Fibroblast of skin of left biceps (primary cell): ENCODE measurements at regions not wholly inside any gene's neighbourhood (a gene's known extent, or its start where the extent isn't known, plus 50 kb on each side); places are given as distances from the start of the nearest gene placed in this dataset.

Experiments
- DNase-seq, 2 experiments: peaks; one replicate each; pipeline ENCODE4 v3.0.0-alpha.2; 2013; ENCODE audit warnings: low read depth in 2 of 2

DNA sequence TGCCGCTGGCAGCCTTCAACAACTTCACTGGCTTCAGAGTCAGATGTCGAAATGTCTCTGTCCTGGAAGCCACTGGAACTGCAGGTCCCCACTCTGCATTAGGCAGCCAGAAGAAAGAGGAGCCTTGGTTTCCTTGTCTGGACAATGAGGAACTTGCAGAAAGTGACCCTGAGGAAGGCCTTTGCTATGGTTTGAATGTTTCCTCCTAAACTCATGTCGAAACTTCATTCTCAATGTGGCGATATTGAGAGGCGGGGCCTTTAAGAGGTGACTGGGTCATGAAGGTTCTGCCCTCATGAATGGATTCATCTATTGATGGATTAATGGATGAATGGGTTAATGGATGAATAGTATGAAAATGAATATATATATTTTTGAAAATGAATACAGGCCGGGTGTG lies 61.6 kb upstream of the GPR26 start:
- DNase-seq: no peak

DNA sequence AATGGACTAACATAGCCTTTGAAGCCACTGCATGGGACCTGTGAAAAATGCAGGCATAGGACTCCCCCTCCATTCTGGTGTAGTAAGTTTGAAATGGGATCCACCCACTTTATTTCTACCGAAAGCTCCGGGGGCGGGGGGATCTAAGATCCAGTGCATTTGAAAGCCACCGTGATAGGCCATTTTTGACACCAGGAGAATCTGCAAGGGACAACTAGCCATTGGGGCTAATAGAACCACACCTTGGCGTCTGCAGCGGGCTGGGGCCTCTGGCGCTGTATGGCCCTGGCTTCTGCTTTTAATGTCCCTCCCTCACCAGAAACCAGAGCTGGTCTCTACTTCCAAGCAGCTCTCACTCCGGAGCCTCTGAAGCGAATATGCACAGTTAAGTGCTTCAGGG lies 60.1 kb upstream of the GPR26 start:
- no peak for DNase-seq

DNA sequence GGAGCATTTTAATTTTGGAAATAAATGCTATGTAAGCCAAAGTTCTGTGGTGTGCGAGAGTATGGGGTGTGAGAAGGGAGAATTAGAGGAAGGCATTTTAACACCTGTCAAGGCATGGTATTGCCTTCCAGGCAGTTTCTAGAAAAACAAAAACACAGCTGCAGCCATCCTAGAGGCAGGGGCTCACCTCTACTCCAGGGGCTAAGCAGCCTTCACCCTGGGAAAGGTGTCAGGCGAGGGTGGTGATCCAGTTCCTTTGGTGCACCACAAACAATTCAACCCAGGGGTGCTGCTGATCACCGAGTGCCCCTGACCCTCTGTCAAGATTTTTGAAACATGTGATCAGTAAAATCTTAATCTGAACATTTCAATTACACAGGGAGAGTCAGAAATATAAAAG lies 59.2 kb upstream of the GPR26 start:
- no peak for DNase-seq

DNA sequence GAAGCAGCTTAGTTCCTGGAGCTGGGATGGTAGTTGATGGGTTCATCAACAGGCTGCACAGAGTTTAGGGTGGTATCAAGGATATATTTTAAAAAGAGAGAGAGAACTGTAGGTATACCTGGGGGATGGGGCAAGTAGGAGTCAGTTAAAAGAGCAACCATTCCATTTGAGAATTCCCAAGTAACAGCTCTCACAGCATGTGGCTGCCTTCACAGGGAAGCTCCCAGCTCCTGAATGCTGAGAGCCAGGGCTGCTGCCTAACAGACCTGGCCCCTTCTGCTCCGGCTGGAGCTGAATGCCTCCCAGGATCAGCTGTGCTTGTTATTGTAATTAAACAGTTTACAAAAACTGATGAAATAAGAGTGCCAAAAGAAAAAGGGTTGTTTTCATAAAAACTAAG lies 58.8 kb upstream of the GPR26 start:
- no peak for DNase-seq

DNA sequence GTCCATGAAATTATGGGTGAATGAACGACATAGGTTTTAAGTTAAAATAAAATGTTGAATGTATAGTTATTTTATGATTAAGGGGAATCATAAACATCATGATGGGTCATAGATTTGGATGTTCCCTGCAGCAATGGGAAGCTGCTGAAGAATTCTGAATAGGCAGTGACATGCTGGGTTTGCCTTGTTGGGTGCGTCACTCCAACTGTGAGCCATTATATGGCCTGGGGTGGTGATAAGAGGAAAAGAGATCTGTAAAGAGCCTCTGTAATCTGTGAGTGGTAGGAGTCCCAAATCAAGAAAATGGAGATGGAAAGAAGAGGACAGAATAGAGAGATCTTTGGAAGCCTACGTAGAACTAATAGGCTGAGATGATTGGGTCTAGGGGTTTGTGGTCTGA lies 58.1 kb upstream of the GPR26 start:
- no peak for DNase-seq

DNA sequence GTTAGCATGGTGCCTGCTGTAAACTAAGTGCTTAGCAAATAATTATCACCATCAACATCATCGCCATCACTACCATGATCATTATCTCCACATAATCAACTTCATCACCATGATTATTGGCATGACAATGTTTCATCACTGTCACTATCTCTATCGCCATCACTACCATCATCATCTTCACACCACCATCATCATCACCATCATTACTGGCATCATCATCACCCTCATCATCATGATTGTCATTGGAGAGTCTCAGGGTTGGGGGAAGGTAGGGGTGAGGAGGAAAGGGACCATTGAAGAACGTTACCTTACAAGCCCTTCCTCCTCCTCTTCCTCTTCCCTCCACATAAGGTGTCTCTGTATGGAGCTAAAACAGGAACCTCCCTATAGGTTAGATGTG lies 54.9 kb upstream of the GPR26 start:
- no peak for DNase-seq

DNA sequence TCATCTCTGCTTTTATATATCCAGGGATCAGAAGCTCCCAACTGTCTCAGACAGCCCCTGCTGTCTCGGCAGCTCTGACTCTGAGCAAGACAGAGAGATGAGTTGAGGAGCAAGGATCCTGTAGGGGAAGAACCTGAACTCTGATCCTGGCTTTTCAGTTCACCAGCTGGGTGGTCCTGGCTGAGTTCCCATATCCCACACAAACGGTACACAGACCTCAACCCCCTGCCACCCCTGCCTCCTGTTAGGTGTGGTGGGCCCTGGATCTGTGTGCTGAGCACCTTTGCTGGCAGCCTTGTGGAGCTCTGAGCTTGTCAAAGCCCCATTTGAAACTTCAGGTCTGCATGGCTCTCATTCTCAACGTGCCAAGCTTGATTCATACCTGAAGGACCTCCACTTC lies 54.3 kb upstream of the GPR26 start:
- no peak for DNase-seq

DNA sequence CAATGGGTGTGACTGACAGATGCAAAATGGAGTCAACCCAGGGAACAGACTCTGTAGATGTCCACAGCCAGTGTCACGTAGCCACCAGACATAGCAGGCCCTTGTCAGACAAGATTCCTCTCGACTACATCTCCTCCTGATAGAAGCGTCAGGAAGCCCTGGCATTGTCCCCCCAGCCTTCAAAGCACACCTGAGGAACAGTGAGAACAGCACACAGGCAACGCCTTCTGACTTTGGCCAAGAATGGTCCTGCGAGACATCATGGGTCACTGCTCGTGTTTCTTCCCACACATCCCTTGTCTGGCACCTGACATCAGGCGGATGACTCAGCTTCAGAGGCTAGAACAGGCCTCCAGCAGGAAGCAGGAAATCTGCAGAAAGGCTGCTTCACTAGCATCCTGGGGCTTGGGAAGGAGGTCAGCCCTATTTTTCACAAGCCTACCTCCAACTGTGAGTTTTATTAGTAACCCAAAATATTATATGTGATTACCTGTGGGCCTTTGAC lies 52.8 kb upstream of the GPR26 start:
- no peak for DNase-seq

DNA sequence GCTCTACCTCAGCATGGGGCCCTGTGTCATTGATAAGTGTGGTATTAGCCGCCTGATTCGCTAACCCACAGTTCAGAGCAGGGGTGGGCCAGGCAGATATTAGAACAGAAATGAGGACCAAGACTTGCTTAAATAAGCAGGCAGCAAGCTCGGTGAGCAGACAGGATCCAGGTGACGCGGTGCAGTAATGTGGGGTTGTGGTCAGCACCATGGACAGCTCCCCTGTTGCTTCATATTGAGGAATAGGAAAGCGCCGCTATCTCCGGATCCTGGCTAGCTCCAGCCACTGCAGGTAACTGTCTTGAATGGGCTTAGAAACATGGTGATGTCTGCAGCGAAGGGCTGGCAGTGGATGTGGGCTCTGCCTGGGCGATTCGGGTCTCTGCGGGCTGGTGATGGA lies 51.3 kb upstream of the GPR26 start:
- DNase-seq: peak in 1 of 2 experiments; percentile 19
